ENCODE measurements at regions not wholly inside any gene's neighbourhood (a gene's known extent, or its start where the extent isn't known, plus 50 kb on each side); places are given as distances from the start of the nearest gene placed in this dataset.
"Not testable (repeated sequence)": the region's sequence is repeated elsewhere in the genome, so short reads cannot be mapped to it uniquely, and the experiment has no call there.

GRCh38 chr21:35982717-35983116 is 77.6 kb downstream of the SETD4 start:
- no peak for DNase-seq (ENCODE audit: low read depth)

GRCh38 chr21:35981514-35982070 is 78.7 kb downstream of the SETD4 start:
- no peak for DNase-seq (ENCODE audit: low read depth)

- DNase-seq (ENCODE audit: low read depth), result no peak
Observed at GRCh38 chr21:35980821-35981220, 79.5 kb downstream of the SETD4 start.

GRCh38 chr21:35977860-35978259 is 82.5 kb downstream of the SETD4 start:
- not testable (repeated sequence) for DNase-seq (ENCODE audit: low read depth)

- no peak for DNase-seq (ENCODE audit: low read depth)
Observed at GRCh38 chr21:35976929-35977328, 83.4 kb downstream of the SETD4 start.

- DNase-seq (ENCODE audit: low read depth), result no peak
Observed at GRCh38 chr21:35976481-35976880, 83.8 kb downstream of the SETD4 start.

GRCh38 chr21:35974775-35975174 is 85.6 kb downstream of the SETD4 start:
- no peak for DNase-seq (ENCODE audit: low read depth)

- DNase-seq (ENCODE audit: low read depth), result no peak
Observed at GRCh38 chr21:35971824-35972223, 88.5 kb downstream of the SETD4 start.

- no peak for DNase-seq (ENCODE audit: low read depth)
Observed at GRCh38 chr21:35969281-35969680, 91.0 kb downstream of the SETD4 start.

GRCh38 chr21:35968564-35968963 is 91.8 kb downstream of the SETD4 start:
- DNase-seq (ENCODE audit: low read depth), result no peak

GRCh38 chr21:35965699-35966098 is 94.6 kb downstream of the SETD4 start:
- no peak for DNase-seq (ENCODE audit: low read depth)

GRCh38 chr21:35963920-35964451 is 96.3 kb downstream of the SETD4 start:
- DNase-seq (ENCODE audit: low read depth), result no peak

GRCh38 chr21:35962917-35963316 is 97.4 kb downstream of the SETD4 start:
- no peak for DNase-seq (ENCODE audit: low read depth)

GRCh38 chr21:35954066-35954465 is 106.3 kb downstream of the SETD4 start:
- no peak for DNase-seq (ENCODE audit: low read depth)

- DNase-seq (ENCODE audit: low read depth), result no peak
Observed at GRCh38 chr21:35953597-35953996, 106.7 kb downstream of the SETD4 start.

- no peak for DNase-seq (ENCODE audit: low read depth)
Observed at GRCh38 chr21:35952651-35953340, 107.5 kb downstream of the SETD4 start.

GRCh38 chr21:35948982-35949381 is 111.3 kb downstream of the SETD4 start:
- no peak for DNase-seq (ENCODE audit: low read depth)

GRCh38 chr21:35945089-35945671 is 115.1 kb downstream of the SETD4 start:
- DNase-seq (ENCODE audit: low read depth), result no peak

- DNase-seq (ENCODE audit: low read depth), result no peak
Observed at GRCh38 chr21:35943752-35944151, 116.6 kb downstream of the SETD4 start.

GRCh38 chr21:35942211-35943144 is 117.8 kb downstream of the SETD4 start:
- DNase-seq (ENCODE audit: low read depth), result no peak

- DNase-seq (ENCODE audit: low read depth), result no peak
Observed at GRCh38 chr21:35940074-35940927, 120.0 kb downstream of the SETD4 start.
